Sigmoid colon (tissue), 4 donors: ENCODE measurements at regions not wholly inside any gene's neighbourhood (a gene's known extent, or its start where the extent isn't known, plus 50 kb on each side); places are given as distances from the start of the nearest gene placed in this dataset.

Experiments
- CTCF ChIP-seq, 4 experiments: fragments of 450-650 bp in 3 of 4; fragments of 200-600 bp in 1 of 4; IDR thresholded peaks; one replicate each; pipeline ENCODE4 v1.5.1; 2016 to 2019; ENCODE audit warnings: antibody characterized with exemption in 4 of 4, mild to moderate bottlenecking in 3 of 4, moderate library complexity in 2 of 4
- POLR2AphosphoS5 ChIP-seq, 4 donors: sonication (generic); formaldehyde crosslinking; IDR thresholded peaks; one replicate each; pipeline ENCODE4 v1.6.1; 2017; ENCODE audit warnings: antibody characterized with exemption in 4 of 4

GRCh38 chr5:102115736-102116135 is 180.3 kb downstream of the SLCO4C1 start:
- TF ChIP-seq CTCF (IDR thresholded peaks at IDR 0.05), result no peak
- TF ChIP-seq POLR2AphosphoS5 (IDR thresholded peaks at IDR 0.05), result no peak
